ENCODE measurements at regions not wholly inside any gene's neighbourhood (a gene's known extent, or its start where the extent isn't known, plus 50 kb on each side); places are given as distances from the start of the nearest gene placed in this dataset.

DNA sequence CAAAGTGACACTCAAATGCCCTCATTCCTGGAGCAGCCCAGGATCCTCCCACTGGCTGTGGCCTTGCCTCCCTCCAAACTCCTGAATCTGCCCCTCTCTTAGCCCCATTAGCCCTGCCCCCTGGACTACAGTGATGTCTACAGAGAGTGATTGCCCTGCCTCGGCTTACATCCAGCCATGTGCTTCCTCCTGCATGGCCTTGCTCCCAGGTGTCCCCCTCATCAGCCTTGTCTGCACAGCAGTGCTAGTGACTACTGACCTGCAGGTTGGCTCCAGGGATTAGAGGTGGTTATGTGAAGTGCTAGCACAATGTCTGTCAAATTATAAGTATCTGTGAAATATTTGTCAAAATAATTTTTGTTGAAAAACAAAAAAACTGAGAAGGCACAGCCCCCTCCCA, 259.1 kb upstream of the MYT1L start:
- no peak overlapping the region for H3K4ac ChIP-seq (replicated peaks; ENCODE audit: insufficient read length, low read depth, low read length)
- FAIRE-seq (no peak), DNase-seq (ENCODE audit: low read depth in 1 of 2, low spot score in 2 of 2) (no peak)
- H2AFZ ChIP-seq (ENCODE audit: low read length) = no peak overlapping the region
- 95% methylated on average over 1 of the region's 1 CpG; no CpG with 5 or more reads in 1 of the 2 experiments for WGBS, 2 experiments (ENCODE audit: extremely low coverage in 1 of 2, insufficient coverage in 1 of 2, insufficient read length in 1 of 2, insufficient replicate concordance in 2 of 2, low coverage in 1 of 2, low lambda C conversion rate in 2 of 2, missing lambda C conversion rate in 1 of 2)
- H3K9me3 ChIP-seq (ENCODE audit: insufficient read depth in 2 of 2, low read depth in 1 of 2, low read length in 1 of 2) = no peaks in the 10 kb centered on the region
- no peak overlapping the region for H3K18ac ChIP-seq (ENCODE audit: extremely low read depth, low read length)
- H2BK120ac ChIP-seq (replicated peaks; ENCODE audit: low read depth, low read length) = no peak overlapping the region
- no peak overlapping the region for H3K4me2 ChIP-seq (ENCODE audit: insufficient read depth in 1 of 2, low read depth in 2 of 2, low read length in 2 of 2)
- no peaks in the 10 kb centered on the region for H4K20me1 ChIP-seq (replicated peaks in 1 of 2; ENCODE audit: control insufficient read depth in 1 of 2, insufficient read depth in 2 of 2, low read length in 2 of 2)
- POLR2A ChIA-PET (ENCODE audit: partially characterized antibody) = interaction anchor here (0.7 kb wide), 1 partner anchor 51 kb away, joined by 3 read pairs; no protein-coding TSS in a partner anchor
- H2AK5ac ChIP-seq (ENCODE audit: low read depth, low read length) = no peak overlapping the region
- no peak overlapping the region for H2BK12ac ChIP-seq (ENCODE audit: low read depth, low read length)
- 0 out of 2 replicates have a peak overlapping the region, but pooled peaks have one; percentile 2 for H2BK15ac ChIP-seq (ENCODE audit: low read length)
- no peak overlapping the region for H4K8ac ChIP-seq (ENCODE audit: extremely low read depth, insufficient read depth, low read length)
- no peak overlapping the region for H4K91ac ChIP-seq (replicated peaks; ENCODE audit: insufficient read length, low read length)
- H3K14ac ChIP-seq (ENCODE audit: insufficient read length) = no peak overlapping the region
- H2BK5ac ChIP-seq (ENCODE audit: low read depth, low read length) = no peak overlapping the region
- no peak overlapping the region for H2BK20ac ChIP-seq (ENCODE audit: low read length)
- no peak overlapping the region for H4K5ac ChIP-seq (ENCODE audit: insufficient read length, low read depth, low read length)
- no peaks in the 10 kb centered on the region for H3K79me1 ChIP-seq (ENCODE audit: low read depth, low read length)
- CTCF ChIA-PET (ENCODE audit: partially characterized antibody) = interaction anchor here (1.7 kb wide), 1 partner anchor 299 kb away, joined by 3 read pairs; no protein-coding TSS in a partner anchor
- no peaks in the 10 kb centered on the region for H3K23me2 ChIP-seq (ENCODE audit: low read depth, low read length)
- no peaks in the 10 kb centered on the region for H3K27me3 ChIP-seq (replicated peaks in 1 of 4; ENCODE audit: control insufficient read depth in 3 of 4, extremely low read depth in 1 of 4, insufficient read depth in 3 of 4, low read length in 3 of 4)
- H3K23ac ChIP-seq (ENCODE audit: insufficient read length) = no peak overlapping the region
- H3K79me2 ChIP-seq (ENCODE audit: control insufficient read depth in 1 of 2, insufficient read depth in 2 of 2, low read length in 2 of 2) = no peaks in the 10 kb centered on the region
- no peak overlapping the region for H3K27ac ChIP-seq (ENCODE audit: low read depth, low read length)
- H3K9ac ChIP-seq (replicated peaks in 1 of 4; ENCODE audit: extremely low read depth in 1 of 4, low read depth in 3 of 4, low read length in 3 of 4) = no peak overlapping the region
- H3K4me3 ChIP-seq (ENCODE audit: extremely low read depth in 1 of 4, insufficient read depth in 2 of 4, low read depth in 3 of 4, low read length in 4 of 4) = no peak overlapping the region
- H3K36me3 ChIP-seq (ENCODE audit: control insufficient read depth in 2 of 4, insufficient read depth in 4 of 4, low read length in 3 of 4) = no peaks in the 10 kb centered on the region
- no peak overlapping the region for H3K56ac ChIP-seq (replicated peaks; ENCODE audit: insufficient read length, low read depth, low read length)
- H3K4me1 ChIP-seq (replicated peaks in 1 of 4; ENCODE audit: control insufficient read depth in 3 of 4, insufficient read depth in 4 of 4, low read length in 3 of 4) = no peaks in the 10 kb centered on the region; a peak in 1 of 7 replicates
- no peak for TF ChIP-seq BCL11A (IDR thresholded peaks at IDR 0.05; ENCODE audit: low read depth in 2 of 2, low read length in 2 of 2)
- TF ChIP-seq SIN3A (conservative IDR thresholded peaks at IDR 0.05 in 1 of 2, IDR thresholded peaks at IDR 0.05 in 1 of 2; ENCODE audit: low read depth in 1 of 2, low read length in 2 of 2) = no peak
- TF ChIP-seq RNF2 (IDR thresholded peaks at IDR 0.05; ENCODE audit: borderline replicate concordance, low read depth, low read length, missing control alignments, poor library complexity, severe bottlenecking) = no peak
- TF ChIP-seq MAFK (IDR thresholded peaks at IDR 0.05; ENCODE audit: low read depth, low read length) = no peak
- no peak for TF ChIP-seq POU5F1 (IDR thresholded peaks at IDR 0.05; ENCODE audit: low read depth, low read length)
- no peak for TF ChIP-seq TEAD4 (IDR thresholded peaks at IDR 0.05; ENCODE audit: low read depth, low read length)
- TF ChIP-seq KDM4A (IDR thresholded peaks at IDR 0.05; ENCODE audit: low read depth, low read length, severe bottlenecking) = no peak
- TF ChIP-seq SP4 (IDR thresholded peaks at IDR 0.05; ENCODE audit: low read length) = no peak
- no peak for TF ChIP-seq RBBP5 (IDR thresholded peaks at IDR 0.05; ENCODE audit: borderline replicate concordance, low read depth, low read length)
- TF ChIP-seq GTF2F1 (IDR thresholded peaks at IDR 0.05; ENCODE audit: borderline replicate concordance, low read depth, low read length) = no peak
- no peak for TF ChIP-seq YY1 (IDR thresholded peaks at IDR 0.05; ENCODE audit: low read depth, low read length)
- TF ChIP-seq RAD21 (IDR thresholded peaks at IDR 0.05 in 1 of 2, conservative IDR thresholded peaks at IDR 0.05 in 1 of 2; ENCODE audit: low read depth in 2 of 2, low read length in 2 of 2) = no peak
- TF ChIP-seq HDAC6 (IDR thresholded peaks at IDR 0.05; ENCODE audit: low read depth, low read length) = no peak
- TF ChIP-seq TAF7 (optimal IDR thresholded peaks at IDR 0.05; ENCODE audit: borderline replicate concordance, low read depth, low read length) = no peak

Data from H1 (cell line).